Activated B cell treated with CpG ODN at 0.5 μM for 24 hours (primary cell): ENCODE measurements at regions not wholly inside any gene's neighbourhood (a gene's known extent, or its start where the extent isn't known, plus 50 kb on each side); places are given as distances from the start of the nearest gene placed in this dataset.
"Not testable (repeated sequence)": the region's sequence is repeated elsewhere in the genome, so short reads cannot be mapped to it uniquely, and the experiment has no call there.

Experiments used
- ATAC-seq: fragments of 200-7000 bp; cut with Tn5 transposase; one replicate; pipeline ENCODE4 v1.10.0; 2021; ENCODE audit warnings: low read depth, mild to moderate bottlenecking, moderate library complexity
- CTCF ChIA-PET: fragments of 350-600 bp; sonication (Branson Sonifier 250); formaldehyde crosslinking; loops from one replicate; lab custom pipeline; 2021; ENCODE audit warnings: antibody characterized with exemption; lab: Charles Lee
- POLR2A ChIA-PET: fragments of 350-600 bp; sonication (Branson Sonifier 250); formaldehyde crosslinking; loops from one replicate; lab custom pipeline; 2021; ENCODE audit warnings: antibody characterized with exemption; lab: Charles Lee
- DNase-seq: peaks from one replicate; pipeline ENCODE4 v3.0.0; 2022
- H3K27ac Mint-ChIP-seq: one replicate; pipeline ENCODE4 v1.8.0; 2020; ENCODE audit warnings: mixed read lengths
- H3K27me3 Mint-ChIP-seq: one replicate; pipeline ENCODE4 v1.8.0; 2021; ENCODE audit warnings: mixed read lengths
- H3K36me3 Mint-ChIP-seq: one replicate; pipeline ENCODE4 v1.8.0; 2021; ENCODE audit warnings: low read depth, mixed read lengths
- H3K4me1 Mint-ChIP-seq: one replicate; pipeline ENCODE4 v1.8.0; 2021; ENCODE audit warnings: mixed read lengths
- H3K4me3 Mint-ChIP-seq: one replicate; pipeline ENCODE4 v1.8.0; 2020; ENCODE audit warnings: mild to moderate bottlenecking, mixed read lengths
- H3K9me3 Mint-ChIP-seq: one replicate; pipeline ENCODE4 v1.8.0; 2020; ENCODE audit warnings: mixed read lengths
- CTCF ChIP-seq: fragments of 200-600 bp; IDR thresholded peaks from one replicate; pipeline ENCODE4 v1.8.0; 2022; ENCODE audit warnings: antibody characterized with exemption, mild to moderate bottlenecking
- intact Hi-C: fragments of 100-400 bp; cut with micrococcal nuclease; formaldehyde crosslinking; loops from one replicate; pipeline ENCODE4 v1.15.1; 2024

- no peaks in the 10 kb centered on the region for H3K9me3 Mint-ChIP-seq
- H3K4me3 Mint-ChIP-seq = no peak overlapping the region
- POLR2A ChIA-PET = no interaction called here
- H3K27me3 Mint-ChIP-seq = peaks cover 31% of the 10 kb centered on the region
- intact Hi-C loops = no loop called here
- H3K4me1 Mint-ChIP-seq = no peaks in the 10 kb centered on the region
- no peak for TF ChIP-seq CTCF
- CTCF ChIA-PET = interaction anchor here (0.9 kb wide), 1 partner anchor 16 kb away, joined by 3 read pairs; no protein-coding TSS in a partner anchor
- DNase-seq (no peak), ATAC-seq (no peak)
- H3K27ac Mint-ChIP-seq = no peak overlapping the region
- H3K36me3 Mint-ChIP-seq = no peaks in the 10 kb centered on the region
Measured at GRCh38 chr11:69894181-69894611, 75.0 kb upstream of the FGF3 start.

- no peak for TF ChIP-seq CTCF
- H3K9me3 Mint-ChIP-seq = no peaks in the 10 kb centered on the region
- DNase-seq (no peak), ATAC-seq (no peak)
- CTCF ChIA-PET = no interaction called here
- no peaks in the 10 kb centered on the region for H3K36me3 Mint-ChIP-seq
- H3K27ac Mint-ChIP-seq = no peak overlapping the region
- H3K27me3 Mint-ChIP-seq = peaks cover 29% of the 10 kb centered on the region
- no peak overlapping the region for H3K4me3 Mint-ChIP-seq
- no peaks in the 10 kb centered on the region for H3K4me1 Mint-ChIP-seq
- intact Hi-C loops = no loop called here
- POLR2A ChIA-PET = no interaction called here
Measured at GRCh38 chr11:69894648-69895047, 75.4 kb upstream of the FGF3 start.

GRCh38 chr11:69896250-69896649 lies 77.0 kb upstream of the FGF3 start:
- H3K4me3 Mint-ChIP-seq = no peak overlapping the region
- ChIA-PET CTCF (no interaction called here), POLR2A (no interaction called here)
- ATAC-seq (no peak), DNase-seq (no peak)
- intact Hi-C loops = no loop called here
- no peaks in the 10 kb centered on the region for H3K4me1 Mint-ChIP-seq
- no peaks in the 10 kb centered on the region for H3K36me3 Mint-ChIP-seq
- H3K9me3 Mint-ChIP-seq = no peaks in the 10 kb centered on the region
- no peak overlapping the region for H3K27ac Mint-ChIP-seq
- no peak for TF ChIP-seq CTCF
- peaks cover 23% of the 10 kb centered on the region for H3K27me3 Mint-ChIP-seq

GRCh38 chr11:69898123-69898522 lies 78.9 kb upstream of the FGF3 start:
- no peak for DNase-seq
- intact Hi-C loops = no loop called here
- Mint-ChIP-seq H3K36me3 (no peaks in the 10 kb centered on the region), H3K27me3 (peaks cover 18% of the 10 kb centered on the region), H3K4me3 (no peak overlapping the region), H3K4me1 (no peaks in the 10 kb centered on the region), H3K27ac (no peak overlapping the region), H3K9me3 (no peaks in the 10 kb centered on the region)
- ChIA-PET POLR2A (no interaction called here), CTCF (no interaction called here)
- no peak for ATAC-seq
- no peak for TF ChIP-seq CTCF

GRCh38 chr11:69899957-69900821 lies 81.0 kb upstream of the FGF3 start:
- no peak overlapping the region for H3K27ac Mint-ChIP-seq
- H3K9me3 Mint-ChIP-seq = no peaks in the 10 kb centered on the region
- H3K4me1 Mint-ChIP-seq = no peaks in the 10 kb centered on the region
- ATAC-seq (no peak), DNase-seq (no peak)
- TF ChIP-seq CTCF = no peak
- no peak overlapping the region for H3K4me3 Mint-ChIP-seq
- H3K27me3 Mint-ChIP-seq = peaks cover 8% of the 10 kb centered on the region
- intact Hi-C loops = no loop called here
- ChIA-PET CTCF (interaction anchor here (0.9 kb wide), 1 partner anchor 10 kb away, joined by 3 read pairs; no protein-coding TSS in a partner anchor), POLR2A (no interaction called here)
- H3K36me3 Mint-ChIP-seq = no peaks in the 10 kb centered on the region

- H3K27me3 Mint-ChIP-seq, H3K9me3 Mint-ChIP-seq, H3K4me1 Mint-ChIP-seq, ATAC-seq, DNase-seq, POLR2A ChIA-PET, H3K4me3 Mint-ChIP-seq, intact Hi-C loops, H3K36me3 Mint-ChIP-seq, H3K27ac Mint-ChIP-seq: not testable (repeated sequence)
- CTCF ChIA-PET = interaction anchor here (0.9 kb wide), 1 partner anchor 10 kb away, joined by 3 read pairs; no protein-coding TSS in a partner anchor
Measured at GRCh38 chr11:69900822-69901302, 81.6 kb upstream of the FGF3 start.
